ENCODE measurements at regions not wholly inside any gene's neighbourhood (a gene's known extent, or its start where the extent isn't known, plus 50 kb on each side); places are given as distances from the start of the nearest gene placed in this dataset.
A peak's percentile ranks its signal among the peaks of the same experiment; 100 is the strongest.

- no peak for DNase-seq
These were observed 745.1 kb upstream of the MARCKS start for GRCh38 chr6:113112086-113112485.

- peak; percentile 56 to 83 for DNase-seq
These were observed 741.9 kb upstream of the MARCKS start for GRCh38 chr6:113115196-113115595.

GRCh38 chr6:113120224-113120581 lies 736.9 kb upstream of the MARCKS start:
- peak; percentile 47 to 64 for DNase-seq

- DNase-seq, result no peak
These were observed 736.4 kb upstream of the MARCKS start for GRCh38 chr6:113120582-113121285.

- no peak for DNase-seq
These were observed 735.6 kb upstream of the MARCKS start for GRCh38 chr6:113121571-113121970.

- DNase-seq, result no peak
These were observed 735.1 kb upstream of the MARCKS start for GRCh38 chr6:113122060-113122459.

- DNase-seq, result no peak
These were observed 731.5 kb upstream of the MARCKS start for GRCh38 chr6:113125626-113126025.

GRCh38 chr6:113127786-113128419 lies 729.2 kb upstream of the MARCKS start:
- no peak for DNase-seq

GRCh38 chr6:113128661-113129060 lies 728.5 kb upstream of the MARCKS start:
- no peak for DNase-seq

GRCh38 chr6:113129991-113130390 lies 727.2 kb upstream of the MARCKS start:
- DNase-seq, result no peak

- no peak for DNase-seq
These were observed 719.7 kb upstream of the MARCKS start for GRCh38 chr6:113137426-113137825.

GRCh38 chr6:113140721-113141120 lies 716.4 kb upstream of the MARCKS start:
- DNase-seq, result no peak

- DNase-seq, result no peak
These were observed 715.2 kb upstream of the MARCKS start for GRCh38 chr6:113141901-113142300.

GRCh38 chr6:113142671-113143174 lies 714.4 kb upstream of the MARCKS start:
- no peak for DNase-seq

- DNase-seq, result no peak
These were observed 713.9 kb upstream of the MARCKS start for GRCh38 chr6:113143206-113143605.

- no peak for DNase-seq
These were observed 713.0 kb upstream of the MARCKS start for GRCh38 chr6:113144117-113144516.

GRCh38 chr6:113146878-113147277 lies 710.3 kb upstream of the MARCKS start:
- DNase-seq, result no peak

GRCh38 chr6:113147544-113147943 lies 709.6 kb upstream of the MARCKS start:
- no peak for DNase-seq

GRCh38 chr6:113148566-113148965 lies 708.6 kb upstream of the MARCKS start:
- DNase-seq, result no peak

- DNase-seq, result no peak
These were observed 707.6 kb upstream of the MARCKS start for GRCh38 chr6:113149511-113149910.

GRCh38 chr6:113160306-113161017 lies 696.7 kb upstream of the MARCKS start:
- no peak for DNase-seq

GRCh38 chr6:113161018-113161315 lies 696.2 kb upstream of the MARCKS start:
- DNase-seq, result no peak

- DNase-seq, result no peak
These were observed 694.4 kb upstream of the MARCKS start for GRCh38 chr6:113162739-113163138.

- no peak for DNase-seq
These were observed 689.1 kb upstream of the MARCKS start for GRCh38 chr6:113168057-113168456.

Measured in inflammatory macrophage (primary cell).